Liver (tissue), 3 donors: ENCODE measurements at regions not wholly inside any gene's neighbourhood (a gene's known extent, or its start where the extent isn't known, plus 50 kb on each side); places are given as distances from the start of the nearest gene placed in this dataset.

Experiments
- EGR1 ChIP-seq, 2 donors: IDR thresholded peaks; 2 replicates each; pipeline ENCODE4 v1.6.1; 2016 to 2018; ENCODE audit warnings: antibody characterized with exemption in 2 of 2, low read depth in 2 of 2
- GABPA ChIP-seq, 2 donors: IDR thresholded peaks in 1 of 2; conservative IDR thresholded peaks in 1 of 2; 2 replicates each; pipeline ENCODE4 v1.6.1; 2016; ENCODE audit warnings: antibody characterized with exemption in 2 of 2, mild to moderate bottlenecking in 1 of 2, moderate library complexity in 1 of 2
- HNF4G ChIP-seq: IDR thresholded peaks from 2 replicates; pipeline ENCODE4 v1.6.1; 2016; ENCODE audit warnings: antibody characterized with exemption
- JUND ChIP-seq, 2 donors: IDR thresholded peaks; 2 replicates each; pipeline ENCODE4 v1.6.1; 2016; ENCODE audit warnings: antibody characterized with exemption in 2 of 2
- RAD21 ChIP-seq, 2 donors: IDR thresholded peaks; 2 replicates each; pipeline ENCODE4 v1.6.1; 2016; ENCODE audit warnings: antibody characterized with exemption in 2 of 2, mild to moderate bottlenecking in 2 of 2
- SP1 ChIP-seq: IDR thresholded peaks from 2 replicates; pipeline ENCODE4 v1.6.1; 2018; ENCODE audit warnings: antibody characterized with exemption, mild to moderate bottlenecking
- TAF1 ChIP-seq: conservative IDR thresholded peaks from 2 replicates; pipeline ENCODE4 v1.6.1; 2016; ENCODE audit warnings: antibody characterized with exemption, mild to moderate bottlenecking
- YY1 ChIP-seq: IDR thresholded peaks from 2 replicates; pipeline ENCODE4 v1.6.1; 2016; ENCODE audit warnings: antibody characterized with exemption, mild to moderate bottlenecking
- TF ChIP-seq, protein P1 (sequence below): fragments of 150-350 bp; IDR thresholded peaks from 2 replicates; pipeline ENCODE4 v1.5.1; 2017; ENCODE audit warnings: improper control_type of control experiment, low read depth, low read length; ENCODE audit not compliant: missing input control
- TF ChIP-seq, protein P2 (sequence below): IDR thresholded peaks from 2 replicates; pipeline ENCODE4 v1.6.1; 2016; ENCODE audit warnings: antibody characterized with exemption, mild to moderate bottlenecking
- TF ChIP-seq, protein P3 (sequence below): IDR thresholded peaks from 2 replicates; pipeline ENCODE4 v1.6.1; 2016; ENCODE audit warnings: antibody characterized with exemption
- donor health status: healthy.
- donor health status: healthy.

DNA sequence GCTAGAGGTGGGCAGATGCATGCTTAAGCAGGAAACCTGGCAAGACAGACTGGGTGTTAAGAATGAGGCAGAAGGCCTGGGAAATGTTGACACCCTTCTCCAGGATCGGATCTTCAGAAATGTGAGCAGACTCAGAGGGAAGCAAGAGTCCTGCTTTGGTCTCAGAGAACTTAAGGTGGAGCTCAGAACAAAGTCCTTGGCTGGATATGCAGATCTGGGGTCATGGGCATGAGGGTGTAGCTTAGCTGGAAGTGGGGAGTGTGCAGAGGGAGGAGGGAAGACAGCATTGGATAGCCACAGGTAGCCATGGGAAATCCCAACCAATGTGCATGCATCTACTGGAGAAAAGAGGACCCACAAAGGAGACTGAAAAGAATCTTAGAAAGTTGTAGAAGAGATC, 58.6 kb upstream of the CDON start:
- TF ChIP-seq HNF4G (no peak), JUND (IDR thresholded peaks at IDR 0.05) (no peak), EGR1 (IDR thresholded peaks at IDR 0.05; ENCODE audit: low read depth in 2 of 2) (no peak), TAF1 (no peak), SP1 (no peak), GABPA (IDR thresholded peaks at IDR 0.05 in 1 of 2, conservative IDR thresholded peaks at IDR 0.05 in 1 of 2) (no peak), RAD21 (IDR thresholded peaks at IDR 0.05) (no peak), YY1 (no peak)
- TF ChIP-seq, protein P1, sequence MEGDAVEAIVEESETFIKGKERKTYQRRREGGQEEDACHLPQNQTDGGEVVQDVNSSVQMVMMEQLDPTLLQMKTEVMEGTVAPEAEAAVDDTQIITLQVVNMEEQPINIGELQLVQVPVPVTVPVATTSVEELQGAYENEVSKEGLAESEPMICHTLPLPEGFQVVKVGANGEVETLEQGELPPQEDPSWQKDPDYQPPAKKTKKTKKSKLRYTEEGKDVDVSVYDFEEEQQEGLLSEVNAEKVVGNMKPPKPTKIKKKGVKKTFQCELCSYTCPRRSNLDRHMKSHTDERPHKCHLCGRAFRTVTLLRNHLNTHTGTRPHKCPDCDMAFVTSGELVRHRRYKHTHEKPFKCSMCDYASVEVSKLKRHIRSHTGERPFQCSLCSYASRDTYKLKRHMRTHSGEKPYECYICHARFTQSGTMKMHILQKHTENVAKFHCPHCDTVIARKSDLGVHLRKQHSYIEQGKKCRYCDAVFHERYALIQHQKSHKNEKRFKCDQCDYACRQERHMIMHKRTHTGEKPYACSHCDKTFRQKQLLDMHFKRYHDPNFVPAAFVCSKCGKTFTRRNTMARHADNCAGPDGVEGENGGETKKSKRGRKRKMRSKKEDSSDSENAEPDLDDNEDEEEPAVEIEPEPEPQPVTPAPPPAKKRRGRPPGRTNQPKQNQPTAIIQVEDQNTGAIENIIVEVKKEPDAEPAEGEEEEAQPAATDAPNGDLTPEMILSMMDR, result no peak
- TF ChIP-seq, protein P2, sequence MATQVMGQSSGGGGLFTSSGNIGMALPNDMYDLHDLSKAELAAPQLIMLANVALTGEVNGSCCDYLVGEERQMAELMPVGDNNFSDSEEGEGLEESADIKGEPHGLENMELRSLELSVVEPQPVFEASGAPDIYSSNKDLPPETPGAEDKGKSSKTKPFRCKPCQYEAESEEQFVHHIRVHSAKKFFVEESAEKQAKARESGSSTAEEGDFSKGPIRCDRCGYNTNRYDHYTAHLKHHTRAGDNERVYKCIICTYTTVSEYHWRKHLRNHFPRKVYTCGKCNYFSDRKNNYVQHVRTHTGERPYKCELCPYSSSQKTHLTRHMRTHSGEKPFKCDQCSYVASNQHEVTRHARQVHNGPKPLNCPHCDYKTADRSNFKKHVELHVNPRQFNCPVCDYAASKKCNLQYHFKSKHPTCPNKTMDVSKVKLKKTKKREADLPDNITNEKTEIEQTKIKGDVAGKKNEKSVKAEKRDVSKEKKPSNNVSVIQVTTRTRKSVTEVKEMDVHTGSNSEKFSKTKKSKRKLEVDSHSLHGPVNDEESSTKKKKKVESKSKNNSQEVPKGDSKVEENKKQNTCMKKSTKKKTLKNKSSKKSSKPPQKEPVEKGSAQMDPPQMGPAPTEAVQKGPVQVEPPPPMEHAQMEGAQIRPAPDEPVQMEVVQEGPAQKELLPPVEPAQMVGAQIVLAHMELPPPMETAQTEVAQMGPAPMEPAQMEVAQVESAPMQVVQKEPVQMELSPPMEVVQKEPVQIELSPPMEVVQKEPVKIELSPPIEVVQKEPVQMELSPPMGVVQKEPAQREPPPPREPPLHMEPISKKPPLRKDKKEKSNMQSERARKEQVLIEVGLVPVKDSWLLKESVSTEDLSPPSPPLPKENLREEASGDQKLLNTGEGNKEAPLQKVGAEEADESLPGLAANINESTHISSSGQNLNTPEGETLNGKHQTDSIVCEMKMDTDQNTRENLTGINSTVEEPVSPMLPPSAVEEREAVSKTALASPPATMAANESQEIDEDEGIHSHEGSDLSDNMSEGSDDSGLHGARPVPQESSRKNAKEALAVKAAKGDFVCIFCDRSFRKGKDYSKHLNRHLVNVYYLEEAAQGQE, result no peak
- TF ChIP-seq, protein P3, sequence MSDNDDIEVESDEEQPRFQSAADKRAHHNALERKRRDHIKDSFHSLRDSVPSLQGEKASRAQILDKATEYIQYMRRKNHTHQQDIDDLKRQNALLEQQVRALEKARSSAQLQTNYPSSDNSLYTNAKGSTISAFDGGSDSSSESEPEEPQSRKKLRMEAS, result no peak
